BJ (cell line): ENCODE measurements at regions not wholly inside any gene's neighbourhood (a gene's known extent, or its start where the extent isn't known, plus 50 kb on each side); places are given as distances from the start of the nearest gene placed in this dataset.

Experiments used
- CTCF ChIA-PET: fragments of 350-600 bp; formaldehyde crosslinking; extraction: SDS; loops from one replicate; lab custom pipeline; 2021; ENCODE audit warnings: antibody characterized with exemption, inconsistent platforms; lab: Yijun Ruan, JAX
- POLR2A ChIA-PET: fragments of 300-600 bp; sonication (Branson Sonifier 250); formaldehyde crosslinking; extraction: SDS; loops from one replicate; lab custom pipeline; 2021; ENCODE audit warnings: antibody characterized with exemption; lab: Charles Lee
- DNase-seq: peaks from one replicate; pipeline ENCODE4 v3.0.0-alpha.2; 2011; ENCODE audit warnings: low read depth
- H3K27me3 ChIP-seq: 2 replicates; pipeline ENCODE4 v1.6.0; 2011; ENCODE audit warnings: low read length; ENCODE audit not compliant: control insufficient read depth, insufficient read depth
- H3K36me3 ChIP-seq: 2 replicates; pipeline ENCODE4 v1.5.1; 2011; ENCODE audit warnings: low read length; ENCODE audit not compliant: control insufficient read depth, insufficient read depth
- H3K4me3 ChIP-seq: 2 replicates; pipeline ENCODE4 v1.5.1; 2011; ENCODE audit warnings: low read depth, mild to moderate bottlenecking, control low read depth, low read length
- TF ChIP-seq, protein P1 (sequence below): IDR thresholded peaks from 2 replicates; pipeline ENCODE4 v1.5.1; 2011; ENCODE audit warnings: low read depth, mild to moderate bottlenecking, control low read depth, inconsistent platforms, low read length, moderate library complexity; ENCODE audit not compliant: insufficient read depth

DNA sequence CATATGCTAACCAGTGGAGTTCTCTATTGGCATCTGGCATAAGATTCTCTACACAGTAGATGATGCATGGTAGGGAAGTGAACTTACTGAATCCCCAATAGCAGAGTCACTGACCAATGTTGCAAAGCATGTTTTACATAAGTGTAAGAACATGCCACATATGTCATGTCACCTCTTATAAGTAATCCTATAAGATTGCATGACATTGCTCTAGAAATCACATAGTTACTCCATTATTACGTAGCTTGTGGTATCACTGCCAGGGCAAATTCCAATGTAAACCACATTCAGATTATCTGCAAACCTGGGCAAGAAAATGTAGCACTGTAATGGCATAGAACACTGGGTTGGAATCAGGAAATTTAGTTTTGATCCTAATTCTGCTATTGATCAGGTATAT, 198.2 kb upstream of the UMPS start:
- TF ChIP-seq, protein P1, sequence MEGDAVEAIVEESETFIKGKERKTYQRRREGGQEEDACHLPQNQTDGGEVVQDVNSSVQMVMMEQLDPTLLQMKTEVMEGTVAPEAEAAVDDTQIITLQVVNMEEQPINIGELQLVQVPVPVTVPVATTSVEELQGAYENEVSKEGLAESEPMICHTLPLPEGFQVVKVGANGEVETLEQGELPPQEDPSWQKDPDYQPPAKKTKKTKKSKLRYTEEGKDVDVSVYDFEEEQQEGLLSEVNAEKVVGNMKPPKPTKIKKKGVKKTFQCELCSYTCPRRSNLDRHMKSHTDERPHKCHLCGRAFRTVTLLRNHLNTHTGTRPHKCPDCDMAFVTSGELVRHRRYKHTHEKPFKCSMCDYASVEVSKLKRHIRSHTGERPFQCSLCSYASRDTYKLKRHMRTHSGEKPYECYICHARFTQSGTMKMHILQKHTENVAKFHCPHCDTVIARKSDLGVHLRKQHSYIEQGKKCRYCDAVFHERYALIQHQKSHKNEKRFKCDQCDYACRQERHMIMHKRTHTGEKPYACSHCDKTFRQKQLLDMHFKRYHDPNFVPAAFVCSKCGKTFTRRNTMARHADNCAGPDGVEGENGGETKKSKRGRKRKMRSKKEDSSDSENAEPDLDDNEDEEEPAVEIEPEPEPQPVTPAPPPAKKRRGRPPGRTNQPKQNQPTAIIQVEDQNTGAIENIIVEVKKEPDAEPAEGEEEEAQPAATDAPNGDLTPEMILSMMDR: no peak
- no peak for DNase-seq
- H3K27me3 ChIP-seq: no peaks in the 10 kb centered on the region
- CTCF ChIA-PET: interaction anchor here (0.8 to 2.0 kb wide), 4 partner anchors 8 to 28 kb away, joined by 3 to 6 read pairs (median 3); no protein-coding TSS in a partner anchor
- no peak overlapping the region for H3K4me3 ChIP-seq
- no peaks in the 10 kb centered on the region for H3K36me3 ChIP-seq
- POLR2A ChIA-PET: no interaction called here

DNA sequence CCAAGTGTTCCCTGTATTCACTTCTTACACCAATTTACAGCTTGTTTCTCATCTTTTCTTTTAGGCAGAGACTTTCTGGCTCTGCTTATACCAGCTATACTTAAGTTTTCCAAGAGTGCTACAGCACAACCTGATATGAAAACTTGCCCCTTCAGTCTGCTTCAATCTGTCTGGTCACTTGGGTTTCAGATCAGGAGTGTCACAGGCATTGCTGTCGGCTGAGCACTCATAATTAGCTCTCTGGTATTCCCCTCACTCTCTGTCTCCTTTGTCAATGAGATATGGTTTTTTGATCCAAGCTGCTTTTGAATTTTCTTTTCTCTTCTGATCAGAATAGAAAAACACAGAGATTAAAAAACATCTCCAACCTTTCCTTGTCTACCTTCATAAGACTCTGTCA, 194.9 kb upstream of the UMPS start:
- TF ChIP-seq, protein P1: no peak
- Histone ChIP-seq H3K4me3 (no peak overlapping the region), H3K36me3 (no peaks in the 10 kb centered on the region), H3K27me3 (no peaks in the 10 kb centered on the region)
- POLR2A ChIA-PET: no interaction called here
- CTCF ChIA-PET: interaction anchor here (0.7 kb wide), 1 partner anchor 18 kb away, joined by 3 read pairs; no protein-coding TSS in a partner anchor
- DNase-seq: no peak

DNA sequence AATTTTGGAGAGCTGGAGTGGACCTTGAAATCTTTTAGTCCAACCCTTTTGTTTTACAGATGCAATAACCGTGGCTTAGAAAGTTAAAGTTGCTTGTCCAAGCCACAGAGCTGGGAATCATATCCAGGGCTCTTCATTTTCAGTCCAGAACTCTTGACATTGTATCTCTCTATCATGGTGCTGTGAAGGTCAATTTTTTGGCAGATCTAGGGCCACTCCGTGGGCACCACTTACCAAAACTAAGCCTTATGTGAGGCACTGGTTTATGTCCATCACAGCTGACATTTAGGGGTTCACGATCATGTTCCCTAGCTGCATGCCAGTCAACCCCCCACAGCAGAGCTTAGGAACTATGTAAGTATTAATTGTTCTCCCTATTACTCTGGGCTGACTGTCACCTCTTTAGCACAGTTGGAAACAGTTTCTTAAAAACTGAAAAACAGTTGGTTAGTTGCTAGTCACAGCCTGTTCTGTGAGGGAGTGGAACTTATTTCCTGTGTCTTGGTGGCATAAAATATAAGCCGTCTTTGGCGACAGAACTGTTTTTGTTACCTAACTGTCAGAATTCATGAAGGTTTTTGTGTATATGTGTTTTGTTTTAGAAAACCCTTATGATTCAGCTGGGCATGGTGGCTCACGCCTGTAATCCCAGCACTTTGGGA, 189.6 kb upstream of the UMPS start:
- TF ChIP-seq, protein P1: no peak
- H3K4me3 ChIP-seq: no peak overlapping the region
- POLR2A ChIA-PET: no interaction called here
- H3K36me3 ChIP-seq: no peaks in the 10 kb centered on the region
- no peaks in the 10 kb centered on the region for H3K27me3 ChIP-seq
- CTCF ChIA-PET: interaction anchor here (0.7 to 3.3 kb wide), 6 partner anchors 9 to 148 kb away, joined by 3 to 21 read pairs (median 3); no protein-coding TSS in a partner anchor
- DNase-seq: no peak

DNA sequence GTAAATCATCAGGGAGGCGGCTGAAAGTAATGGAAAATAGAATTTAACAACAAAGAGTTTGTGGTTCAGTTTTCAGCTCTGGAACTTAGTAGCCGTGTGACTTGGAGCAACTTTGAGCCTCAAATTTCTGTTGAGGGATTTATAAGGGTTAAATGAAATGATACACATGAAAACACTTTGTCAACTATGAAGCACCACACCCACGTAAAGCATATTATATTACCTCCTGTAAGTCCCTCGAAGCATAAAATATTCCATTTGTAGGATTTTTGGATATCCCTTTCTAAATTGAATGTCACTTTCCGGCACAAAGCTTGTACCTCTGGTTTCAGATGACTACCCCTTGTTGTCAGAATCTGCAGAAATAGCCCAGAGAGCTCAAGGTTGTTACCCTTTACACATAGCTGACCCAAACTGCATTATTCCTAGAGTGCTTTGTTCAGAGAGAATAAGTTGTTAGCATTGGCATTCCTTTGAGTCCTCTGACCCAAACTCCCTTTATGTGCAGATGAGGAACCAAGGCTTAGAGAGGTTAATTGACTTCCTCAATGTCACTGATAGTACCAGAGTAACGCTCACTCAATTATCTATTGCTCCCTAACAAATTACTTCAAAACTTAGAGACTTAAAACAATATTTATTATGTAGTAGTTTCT, 187.9 kb upstream of the UMPS start:
- H3K36me3 ChIP-seq: no peaks in the 10 kb centered on the region
- TF ChIP-seq, protein P1: no peak
- no peaks in the 10 kb centered on the region; the same call in 1 of the 2 replicates for H3K27me3 ChIP-seq
- POLR2A ChIA-PET: no interaction called here
- H3K4me3 ChIP-seq: no peak overlapping the region
- DNase-seq: no peak
- CTCF ChIA-PET: interaction anchor here (3.3 kb wide), 1 partner anchor 9 kb away, joined by 21 read pairs; no protein-coding TSS in a partner anchor

DNA sequence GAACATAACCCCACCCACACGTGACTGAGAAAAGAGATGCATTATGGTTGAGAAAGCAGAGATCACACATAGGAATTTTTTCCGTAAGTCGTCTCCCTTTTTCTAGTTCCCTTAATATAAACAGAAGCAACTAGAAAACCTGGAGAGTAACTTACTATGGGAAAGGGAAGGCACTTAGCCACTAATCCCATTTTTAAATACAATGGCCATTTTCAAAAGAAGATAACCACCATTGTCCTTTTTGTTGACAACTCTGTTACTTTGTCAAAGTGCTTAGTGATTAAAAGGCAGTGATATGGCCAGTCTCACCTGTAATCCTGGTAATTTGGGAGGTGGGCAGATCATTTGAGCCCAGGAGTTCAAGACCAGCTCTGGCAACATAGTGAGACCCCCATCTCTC, 184.4 kb upstream of the UMPS start:
- H3K36me3 ChIP-seq: no peaks in the 10 kb centered on the region
- POLR2A ChIA-PET: no interaction called here
- TF ChIP-seq, protein P1: no peak
- CTCF ChIA-PET: interaction anchor here (1.0 to 2.2 kb wide), 3 partner anchors 13 to 48 kb away, joined by 3 to 6 read pairs (median 6); no protein-coding TSS in a partner anchor
- no peak overlapping the region for H3K4me3 ChIP-seq
- H3K27me3 ChIP-seq: no peaks in the 10 kb centered on the region; the same call in 1 of the 2 replicates
- DNase-seq: no peak
